Thyroid gland (tissue), 4 donors: ENCODE measurements at regions not wholly inside any gene's neighbourhood (a gene's known extent, or its start where the extent isn't known, plus 50 kb on each side); places are given as distances from the start of the nearest gene placed in this dataset.

Experiments
- DNase-seq, 2 donors: peaks; one replicate each; pipeline ENCODE4 v3.0.0-alpha.2; 2019
- H3K27ac ChIP-seq, 3 donors: fragments of 200-600 bp; sonication (generic); 1 replicate in 2 of 3; 2 replicates in 1 of 3; pipeline ENCODE4 v1.5.1; 2016 to 2019; ENCODE audit warnings: mild to moderate bottlenecking in 1 of 3, moderate library complexity in 1 of 3
- H3K27me3 ChIP-seq: fragments of 200-600 bp; sonication (generic); one replicate; pipeline ENCODE4 v1.5.1; 2019
- H3K36me3 ChIP-seq, 2 donors: fragments of 200-600 bp; sonication (generic); one replicate each; pipeline ENCODE4 v1.5.1; 2016 to 2019
- H3K4me1 ChIP-seq, 2 donors: fragments of 200-600 bp; sonication (generic); one replicate each; pipeline ENCODE4 v1.5.1; 2017 to 2019
- H3K4me3 ChIP-seq, 3 donors: fragments of 200-600 bp; sonication (generic); replicated peaks in 1 of 3; 1 replicate in 2 of 3; 2 replicates in 1 of 3; pipeline ENCODE4 v1.5.1; 2016; ENCODE audit warnings: mild to moderate bottlenecking in 1 of 3
- H3K9me3 ChIP-seq: fragments of 200-600 bp; sonication (generic); one replicate; pipeline ENCODE4 v1.5.1; 2017
- CTCF ChIP-seq, 6 experiments: fragments of 200-600 bp in 3 of 6; fragments of 450-650 bp in 3 of 6; sonication (generic) in 3 of 6; IDR thresholded peaks; one replicate each; pipeline ENCODE4 v1.5.1; 2016 to 2019; ENCODE audit warnings: antibody characterized with exemption in 6 of 6, mild to moderate bottlenecking in 2 of 6, inconsistent platforms in 1 of 6, moderate library complexity in 1 of 6
- POLR2A ChIP-seq, 2 donors: fragments of 450-650 bp; IDR thresholded peaks; one replicate each; pipeline ENCODE4 v1.6.1; 2017; ENCODE audit warnings: antibody characterized with exemption in 2 of 2, mild to moderate bottlenecking in 2 of 2, moderate library complexity in 1 of 2
- WGBS, 2 donors: methylation state at CpG; one replicate each; pipeline ENCODE4 v1.1.5; 2017; 5-methylcytosine and 5-hydroxymethylcytosine counted together
- intact Hi-C: fragments of 100-400 bp; cut with DNase I; formaldehyde crosslinking; loops from one replicate; pipeline ENCODE4 v1.15.1; 2023

- Histone ChIP-seq H3K9me3 (no peaks in the 10 kb centered on the region), H3K27me3 (no peaks in the 10 kb centered on the region), H3K4me3 (no peak overlapping the region), H3K36me3 (no peaks in the 10 kb centered on the region), H3K4me1 (peaks cover 0 to 8% of the 10 kb centered on the region in 2 donors), H3K27ac (no peak overlapping the region)
- intact Hi-C loops = no loop called here
- TF ChIP-seq POLR2A (IDR thresholded peaks at IDR 0.05) (no peak), CTCF (IDR thresholded peaks at IDR 0.05) (no peak)
- no peak for DNase-seq
- WGBS, 2 donors = 80 to 83% methylated on average over 2 of the region's 2 CpGs
These were observed 80.5 kb downstream of the PALM2AKAP2 start for GRCh38 chr9:109860521-109860920.

- H3K36me3 ChIP-seq = no peaks in the 10 kb centered on the region
- 67 to 79% methylated on average over 4 of the region's 4 CpGs for WGBS, 2 donors
- no peak overlapping the region for H3K4me3 ChIP-seq
- no peaks in the 10 kb centered on the region for H3K27me3 ChIP-seq
- no peak for TF ChIP-seq CTCF (IDR thresholded peaks at IDR 0.05)
- no peak for TF ChIP-seq POLR2A (IDR thresholded peaks at IDR 0.05)
- intact Hi-C loops = no loop called here
- H3K4me1 ChIP-seq = peaks cover 0 to 8% of the 10 kb centered on the region in 2 donors
- H3K9me3 ChIP-seq = no peaks in the 10 kb centered on the region
- no peak overlapping the region for H3K27ac ChIP-seq
- DNase-seq = no peak
These were observed 81.5 kb downstream of the PALM2AKAP2 start for GRCh38 chr9:109861499-109861898.

GRCh38 chr9:109861918-109862317, 81.9 kb downstream of the PALM2AKAP2 start:
- H3K27me3 ChIP-seq = no peaks in the 10 kb centered on the region
- TF ChIP-seq POLR2A (IDR thresholded peaks at IDR 0.05) (no peak), CTCF (IDR thresholded peaks at IDR 0.05) (no peak)
- no peak for DNase-seq
- no peaks in the 10 kb centered on the region for H3K9me3 ChIP-seq
- H3K4me1 ChIP-seq = peaks cover 0 to 8% of the 10 kb centered on the region in 2 donors
- intact Hi-C loops = no loop called here
- no peak overlapping the region for H3K4me3 ChIP-seq
- H3K36me3 ChIP-seq = no peaks in the 10 kb centered on the region
- no peak overlapping the region for H3K27ac ChIP-seq

GRCh38 chr9:109862452-109862851, 82.5 kb downstream of the PALM2AKAP2 start:
- 88 to 96% methylated on average over 3 of the region's 3 CpGs for WGBS, 2 donors
- no peak overlapping the region for H3K4me3 ChIP-seq
- H3K4me1 ChIP-seq = peaks cover 0 to 8% of the 10 kb centered on the region in 2 donors
- H3K27ac ChIP-seq = no peak overlapping the region
- intact Hi-C loops = no loop called here
- no peaks in the 10 kb centered on the region for H3K9me3 ChIP-seq
- no peak for TF ChIP-seq POLR2A (IDR thresholded peaks at IDR 0.05)
- TF ChIP-seq CTCF (IDR thresholded peaks at IDR 0.05) = no peak
- H3K27me3 ChIP-seq = no peaks in the 10 kb centered on the region
- H3K36me3 ChIP-seq = no peaks in the 10 kb centered on the region
- no peak for DNase-seq

GRCh38 chr9:109863961-109864360, 84.0 kb downstream of the PALM2AKAP2 start:
- TF ChIP-seq POLR2A (IDR thresholded peaks at IDR 0.05) (no peak), CTCF (IDR thresholded peaks at IDR 0.05) (no peak)
- intact Hi-C loops = no loop called here
- no peaks in the 10 kb centered on the region for H3K9me3 ChIP-seq
- no peak overlapping the region for H3K4me3 ChIP-seq
- H3K27ac ChIP-seq = no peak overlapping the region
- H3K27me3 ChIP-seq = no peaks in the 10 kb centered on the region
- 88 to 92% methylated on average over 3 of the region's 3 CpGs for WGBS, 2 donors
- H3K4me1 ChIP-seq = peaks cover 0 to 8% of the 10 kb centered on the region in 2 donors
- no peaks in the 10 kb centered on the region for H3K36me3 ChIP-seq
- DNase-seq = no peak
